Lower lobe of right lung (tissue), 2 donors: ENCODE measurements at regions not wholly inside any gene's neighbourhood (a gene's known extent, or its start where the extent isn't known, plus 50 kb on each side); places are given as distances from the start of the nearest gene placed in this dataset.
"Not testable (repeated sequence)": the region's sequence is repeated elsewhere in the genome, so short reads cannot be mapped to it uniquely, and the experiment has no call there.

ENCODE experiments used
- ATAC-seq, 2 donors: fragments of 200-7000 bp; cut with Tn5 transposase; one replicate each; pipeline ENCODE4 v1.9.1; 2020 to 2022; ENCODE audit warnings: mild to moderate bottlenecking in 2 of 2, moderate library complexity in 2 of 2
- DNase-seq: peaks from one replicate; pipeline ENCODE4 v3.0.0-alpha.2; 2020
- H3K27ac ChIP-seq: fragments of 200-600 bp; one replicate; pipeline ENCODE4 v1.8.0; 2022
- H3K27me3 ChIP-seq: fragments of 200-600 bp; one replicate; pipeline ENCODE4 v1.8.0; 2022; ENCODE audit warnings: low read depth
- H3K36me3 ChIP-seq: fragments of 200-600 bp; one replicate; pipeline ENCODE4 v1.8.0; 2022; ENCODE audit warnings: mild to moderate bottlenecking
- H3K4me1 ChIP-seq: fragments of 200-600 bp; one replicate; pipeline ENCODE4 v1.8.0; 2022
- H3K4me3 ChIP-seq: fragments of 200-600 bp; one replicate; pipeline ENCODE4 v1.8.0; 2022; ENCODE audit warnings: mild to moderate bottlenecking
- H3K9me3 ChIP-seq: fragments of 200-600 bp; one replicate; pipeline ENCODE4 v1.8.0; 2022
- intact Hi-C: fragments of 100-400 bp; cut with DNase I; formaldehyde crosslinking; loops from one replicate; pipeline ENCODE4 v1.11.0; 2022
- TF ChIP-seq, protein P1 (sequence below): fragments of 200-600 bp; IDR thresholded peaks from one replicate; pipeline ENCODE4 v1.8.0; 2022; ENCODE audit warnings: antibody characterized with exemption, mild to moderate bottlenecking
- donor health status: DM: no; HTN: yes; CAD: no; lungs with severe emphysema.

GRCh38 chr1:80158771-80159170 lies 1152.2 kb upstream of the ADGRL4 start:
- H3K36me3 ChIP-seq: no peaks in the 10 kb centered on the region

DNA sequence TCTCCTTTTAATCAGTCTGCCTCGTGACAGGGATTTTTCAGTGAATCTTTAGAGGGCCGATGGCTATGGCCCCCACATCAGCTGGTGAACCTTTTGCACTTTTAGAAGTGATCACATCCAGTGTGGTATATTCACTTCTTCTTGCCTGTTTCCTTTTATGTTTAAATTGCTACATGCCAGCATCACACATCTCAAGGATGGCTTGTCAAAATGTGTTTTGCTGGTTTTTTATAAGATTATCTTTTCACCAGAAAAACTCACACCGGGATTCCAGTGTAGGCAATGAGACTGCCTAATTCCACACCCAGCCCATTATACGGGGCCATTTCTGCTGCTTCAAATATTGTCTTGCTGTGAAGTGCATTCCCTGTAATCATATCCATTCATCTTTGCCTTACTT lies 1151.7 kb upstream of the ADGRL4 start:
- H3K4me3 ChIP-seq: no peak overlapping the region
- H3K27me3 ChIP-seq: no peaks in the 10 kb centered on the region
- no peaks in the 10 kb centered on the region for H3K4me1 ChIP-seq
- intact Hi-C loops: no loop called here
- ATAC-seq (no peak), DNase-seq (no peak)
- H3K27ac ChIP-seq: no peak overlapping the region
- H3K36me3 ChIP-seq: no peaks in the 10 kb centered on the region
- TF ChIP-seq, protein P1, sequence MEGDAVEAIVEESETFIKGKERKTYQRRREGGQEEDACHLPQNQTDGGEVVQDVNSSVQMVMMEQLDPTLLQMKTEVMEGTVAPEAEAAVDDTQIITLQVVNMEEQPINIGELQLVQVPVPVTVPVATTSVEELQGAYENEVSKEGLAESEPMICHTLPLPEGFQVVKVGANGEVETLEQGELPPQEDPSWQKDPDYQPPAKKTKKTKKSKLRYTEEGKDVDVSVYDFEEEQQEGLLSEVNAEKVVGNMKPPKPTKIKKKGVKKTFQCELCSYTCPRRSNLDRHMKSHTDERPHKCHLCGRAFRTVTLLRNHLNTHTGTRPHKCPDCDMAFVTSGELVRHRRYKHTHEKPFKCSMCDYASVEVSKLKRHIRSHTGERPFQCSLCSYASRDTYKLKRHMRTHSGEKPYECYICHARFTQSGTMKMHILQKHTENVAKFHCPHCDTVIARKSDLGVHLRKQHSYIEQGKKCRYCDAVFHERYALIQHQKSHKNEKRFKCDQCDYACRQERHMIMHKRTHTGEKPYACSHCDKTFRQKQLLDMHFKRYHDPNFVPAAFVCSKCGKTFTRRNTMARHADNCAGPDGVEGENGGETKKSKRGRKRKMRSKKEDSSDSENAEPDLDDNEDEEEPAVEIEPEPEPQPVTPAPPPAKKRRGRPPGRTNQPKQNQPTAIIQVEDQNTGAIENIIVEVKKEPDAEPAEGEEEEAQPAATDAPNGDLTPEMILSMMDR: no peak
- H3K9me3 ChIP-seq: no peaks in the 10 kb centered on the region

More at GRCh38 chr1:80158771-80159170, 1152.2 kb upstream of the ADGRL4 start:
- no peak for ATAC-seq
- Histone ChIP-seq H3K27ac (no peak overlapping the region), H3K4me3 (no peak overlapping the region), H3K9me3 (no peaks in the 10 kb centered on the region), H3K27me3 (no peaks in the 10 kb centered on the region), H3K4me1 (no peaks in the 10 kb centered on the region)
- no peak for DNase-seq
- TF ChIP-seq, protein P1: no peak
- intact Hi-C loops: no loop called here

DNA sequence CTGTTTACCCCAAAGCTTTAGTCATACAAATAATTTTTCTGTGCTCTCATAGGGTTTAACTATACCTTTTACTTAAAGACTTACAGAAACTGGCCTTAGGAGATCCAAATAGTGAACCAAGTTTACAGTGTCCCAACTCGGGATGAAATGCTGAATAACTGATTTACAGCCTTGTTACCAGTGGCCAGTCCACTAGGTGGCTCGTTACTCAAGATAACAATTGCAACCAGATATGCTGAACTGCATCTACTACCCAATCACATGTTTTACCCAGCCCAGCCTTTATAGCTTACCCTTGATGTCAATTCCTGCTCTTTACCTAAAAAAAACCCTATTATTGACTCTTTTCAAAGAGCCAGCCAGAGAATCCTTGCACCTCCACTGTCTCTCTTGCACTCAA lies 1148.8 kb upstream of the ADGRL4 start:
- intact Hi-C loops: no loop called here
- DNase-seq (no peak), ATAC-seq (no peak)

DNA sequence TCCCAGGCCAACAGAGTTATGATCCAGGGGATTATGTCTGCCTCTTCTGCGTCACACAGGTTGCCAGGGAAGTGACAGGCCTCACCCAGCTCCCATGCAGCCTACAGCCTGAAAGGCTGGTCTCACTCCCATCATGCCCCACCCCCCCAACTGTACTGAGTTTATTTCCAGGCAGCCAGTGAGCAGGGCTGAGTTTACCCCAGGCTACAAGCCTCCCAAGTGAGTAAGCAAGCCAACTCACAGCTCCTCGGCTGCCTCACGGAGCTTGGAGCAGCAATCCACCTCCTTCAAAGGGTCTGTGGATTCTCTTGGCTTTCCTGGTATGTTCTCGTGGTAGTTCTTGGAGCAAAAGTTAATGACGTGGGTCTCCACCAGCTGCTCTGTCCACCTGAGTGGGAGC lies 1147.6 kb upstream of the ADGRL4 start:
- no peaks in the 10 kb centered on the region for H3K4me1 ChIP-seq
- H3K36me3 ChIP-seq: no peaks in the 10 kb centered on the region
- DNase-seq (no peak), ATAC-seq (no peak)
- TF ChIP-seq, protein P1: no peak
- intact Hi-C loops: no loop called here
- no peaks in the 10 kb centered on the region for H3K9me3 ChIP-seq
- H3K27ac ChIP-seq: no peak overlapping the region
- no peaks in the 10 kb centered on the region for H3K27me3 ChIP-seq
- H3K4me3 ChIP-seq: no peak overlapping the region

More for the DNA sequence above, 1148.8 kb upstream of the ADGRL4 start:
- Histone ChIP-seq H3K4me1 (no peaks in the 10 kb centered on the region), H3K36me3 (no peaks in the 10 kb centered on the region), H3K9me3 (no peaks in the 10 kb centered on the region), H3K4me3 (no peak overlapping the region), H3K27ac (no peak overlapping the region), H3K27me3 (no peaks in the 10 kb centered on the region)
- TF ChIP-seq, protein P1: no peak

DNA sequence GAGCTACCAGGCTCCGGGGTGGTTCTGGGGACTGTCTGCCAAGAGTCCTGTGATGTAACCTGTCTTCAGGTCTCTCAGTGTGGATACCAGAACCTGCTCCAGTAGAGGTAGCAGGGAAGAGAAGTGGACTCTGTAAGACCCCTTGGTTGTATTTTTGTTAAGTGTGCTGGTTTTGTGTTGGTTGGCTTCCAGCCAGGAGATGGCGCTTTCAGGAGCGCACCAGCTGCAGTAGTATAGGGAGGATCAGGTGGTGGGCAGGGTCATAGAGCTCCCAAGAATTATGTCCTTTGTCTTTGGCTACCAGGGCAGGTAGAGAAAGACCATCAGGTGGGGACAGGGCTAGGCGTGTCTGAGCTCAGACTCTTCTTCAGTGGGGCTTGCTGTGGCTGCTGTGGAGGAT lies 1147.2 kb upstream of the ADGRL4 start:
- Histone ChIP-seq H3K36me3 (no peaks in the 10 kb centered on the region), H3K9me3 (no peaks in the 10 kb centered on the region), H3K4me3 (no peak overlapping the region), H3K27me3 (no peaks in the 10 kb centered on the region), H3K4me1 (no peaks in the 10 kb centered on the region), H3K27ac (no peak overlapping the region)
- no peak for DNase-seq
- intact Hi-C loops: no loop called here
- TF ChIP-seq, protein P1: no peak
- ATAC-seq: no peak

GRCh38 chr1:80143361-80143760 lies 1136.8 kb upstream of the ADGRL4 start:
- Histone ChIP-seq H3K4me3 (no peak overlapping the region), H3K4me1 (no peaks in the 10 kb centered on the region), H3K27ac (no peak overlapping the region), H3K9me3 (peaks cover 11% of the 10 kb centered on the region), H3K36me3 (no peaks in the 10 kb centered on the region), H3K27me3 (no peaks in the 10 kb centered on the region)
- intact Hi-C loops: no loop called here
- DNase-seq: no peak
- peak in 1 of 2 donors; percentile 32 for ATAC-seq
- TF ChIP-seq, protein P1: no peak

DNA sequence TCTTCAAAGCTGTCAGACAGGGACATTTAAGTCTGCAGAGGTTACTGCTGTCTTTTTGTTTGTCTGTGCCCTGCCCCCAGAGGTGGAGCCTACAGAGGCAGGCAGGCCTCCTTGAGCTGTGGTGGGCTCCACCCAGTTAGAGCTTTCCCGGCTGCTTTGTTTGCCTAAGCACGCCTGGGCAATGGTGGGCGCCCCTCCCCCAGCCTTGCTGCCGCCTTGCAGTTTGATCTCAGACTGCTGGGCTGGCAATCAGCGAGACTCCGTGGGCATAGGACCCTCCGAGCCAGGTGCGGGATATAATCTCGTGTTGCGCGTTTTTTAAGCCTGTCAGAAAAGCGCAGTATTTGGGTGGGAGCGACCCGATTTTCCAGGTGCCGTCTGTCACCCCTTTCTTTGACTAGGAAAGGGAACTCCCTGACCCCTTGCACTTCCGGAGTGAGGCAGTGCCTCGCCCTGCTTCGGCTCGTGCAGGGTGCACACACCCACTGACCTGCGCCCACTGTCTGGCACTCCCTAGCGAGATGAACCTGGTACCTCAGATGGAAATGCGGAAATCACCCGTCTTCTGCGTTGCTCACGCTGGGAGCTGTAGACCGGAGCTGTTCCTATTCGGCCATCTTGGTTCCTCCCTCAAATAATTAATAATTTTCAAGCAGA lies 1131.5 kb upstream of the ADGRL4 start:
- H3K27ac ChIP-seq, H3K27me3 ChIP-seq, DNase-seq, H3K4me3 ChIP-seq, ATAC-seq, H3K36me3 ChIP-seq, H3K4me1 ChIP-seq, intact Hi-C loops, H3K9me3 ChIP-seq: not testable (repeated sequence)
